Neural progenitor cell (in vitro differentiated cells): ENCODE measurements at regions not wholly inside any gene's neighbourhood (a gene's known extent, or its start where the extent isn't known, plus 50 kb on each side); places are given as distances from the start of the nearest gene placed in this dataset.

Experiments
- EZH2 ChIP-seq: fragments of 200-600 bp; sonication (generic); IDR thresholded peaks from 2 replicates; pipeline ENCODE4 v1.6.1; 2017; ENCODE audit warnings: antibody characterized with exemption, mild to moderate bottlenecking, moderate library complexity
- TF ChIP-seq, protein P1 (sequence below): fragments of 200-600 bp; sonication (generic); IDR thresholded peaks from 2 replicates; pipeline ENCODE4 v1.5.1; 2017; ENCODE audit warnings: antibody characterized with exemption, mild to moderate bottlenecking

DNA sequence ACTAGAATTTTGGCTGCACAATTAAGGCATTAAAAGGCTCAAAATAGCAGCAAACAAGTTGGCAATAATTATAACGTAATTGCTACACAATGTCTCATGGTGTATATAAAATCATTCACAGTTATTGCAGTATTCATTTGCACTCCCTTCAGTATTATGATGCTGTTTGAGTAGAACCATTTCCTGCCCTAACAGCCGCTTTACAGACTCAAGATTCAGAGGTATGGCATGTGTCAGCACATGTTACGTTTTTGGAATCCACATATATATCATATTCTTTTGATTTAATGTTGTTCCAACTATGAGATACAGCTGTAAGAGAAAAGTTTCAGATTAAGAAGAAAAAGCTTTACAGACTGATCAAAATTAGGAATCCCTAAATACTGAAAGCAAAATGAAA is 56.3 kb upstream of the NCKAP5 start:
- TF ChIP-seq, protein P1, sequence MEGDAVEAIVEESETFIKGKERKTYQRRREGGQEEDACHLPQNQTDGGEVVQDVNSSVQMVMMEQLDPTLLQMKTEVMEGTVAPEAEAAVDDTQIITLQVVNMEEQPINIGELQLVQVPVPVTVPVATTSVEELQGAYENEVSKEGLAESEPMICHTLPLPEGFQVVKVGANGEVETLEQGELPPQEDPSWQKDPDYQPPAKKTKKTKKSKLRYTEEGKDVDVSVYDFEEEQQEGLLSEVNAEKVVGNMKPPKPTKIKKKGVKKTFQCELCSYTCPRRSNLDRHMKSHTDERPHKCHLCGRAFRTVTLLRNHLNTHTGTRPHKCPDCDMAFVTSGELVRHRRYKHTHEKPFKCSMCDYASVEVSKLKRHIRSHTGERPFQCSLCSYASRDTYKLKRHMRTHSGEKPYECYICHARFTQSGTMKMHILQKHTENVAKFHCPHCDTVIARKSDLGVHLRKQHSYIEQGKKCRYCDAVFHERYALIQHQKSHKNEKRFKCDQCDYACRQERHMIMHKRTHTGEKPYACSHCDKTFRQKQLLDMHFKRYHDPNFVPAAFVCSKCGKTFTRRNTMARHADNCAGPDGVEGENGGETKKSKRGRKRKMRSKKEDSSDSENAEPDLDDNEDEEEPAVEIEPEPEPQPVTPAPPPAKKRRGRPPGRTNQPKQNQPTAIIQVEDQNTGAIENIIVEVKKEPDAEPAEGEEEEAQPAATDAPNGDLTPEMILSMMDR: no peak
- TF ChIP-seq EZH2: no peak
